ENCODE measurements at regions not wholly inside any gene's neighbourhood (a gene's known extent, or its start where the extent isn't known, plus 50 kb on each side); places are given as distances from the start of the nearest gene placed in this dataset.

DNA sequence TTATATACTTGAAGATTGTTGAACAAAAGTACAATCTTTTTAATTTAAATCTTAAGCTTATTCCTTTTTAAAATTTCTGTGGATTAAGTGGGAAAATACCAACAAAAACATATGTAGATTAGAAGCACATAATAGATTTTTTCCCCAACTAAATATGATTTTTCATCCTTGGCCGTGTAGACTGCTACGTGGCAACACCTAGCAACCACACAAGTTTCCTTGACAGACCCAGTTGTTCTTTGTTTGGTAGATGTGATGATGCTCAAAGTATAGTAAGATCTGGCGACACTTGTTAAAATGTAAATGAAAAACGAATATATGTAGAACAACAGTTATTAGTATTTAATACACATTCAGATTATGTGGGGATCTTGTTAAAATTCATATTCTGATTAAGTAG is 271.0 kb upstream of the ROBO2 start:
- TF ChIP-seq, protein P1, sequence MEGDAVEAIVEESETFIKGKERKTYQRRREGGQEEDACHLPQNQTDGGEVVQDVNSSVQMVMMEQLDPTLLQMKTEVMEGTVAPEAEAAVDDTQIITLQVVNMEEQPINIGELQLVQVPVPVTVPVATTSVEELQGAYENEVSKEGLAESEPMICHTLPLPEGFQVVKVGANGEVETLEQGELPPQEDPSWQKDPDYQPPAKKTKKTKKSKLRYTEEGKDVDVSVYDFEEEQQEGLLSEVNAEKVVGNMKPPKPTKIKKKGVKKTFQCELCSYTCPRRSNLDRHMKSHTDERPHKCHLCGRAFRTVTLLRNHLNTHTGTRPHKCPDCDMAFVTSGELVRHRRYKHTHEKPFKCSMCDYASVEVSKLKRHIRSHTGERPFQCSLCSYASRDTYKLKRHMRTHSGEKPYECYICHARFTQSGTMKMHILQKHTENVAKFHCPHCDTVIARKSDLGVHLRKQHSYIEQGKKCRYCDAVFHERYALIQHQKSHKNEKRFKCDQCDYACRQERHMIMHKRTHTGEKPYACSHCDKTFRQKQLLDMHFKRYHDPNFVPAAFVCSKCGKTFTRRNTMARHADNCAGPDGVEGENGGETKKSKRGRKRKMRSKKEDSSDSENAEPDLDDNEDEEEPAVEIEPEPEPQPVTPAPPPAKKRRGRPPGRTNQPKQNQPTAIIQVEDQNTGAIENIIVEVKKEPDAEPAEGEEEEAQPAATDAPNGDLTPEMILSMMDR (IDR thresholded peaks at IDR 0.05; ENCODE audit: low read length): no peak
- no peak for TF ChIP-seq EZH2 (optimal IDR thresholded peaks at IDR 0.05; ENCODE audit: low read depth, low read length)
- no peak for TF ChIP-seq EZH2phosphoT487 (IDR thresholded peaks at IDR 0.05; ENCODE audit: low read length)
